Left lobe of liver (tissue), 2 donors: ENCODE measurements at regions not wholly inside any gene's neighbourhood (a gene's known extent, or its start where the extent isn't known, plus 50 kb on each side); places are given as distances from the start of the nearest gene placed in this dataset.

Experiments used
- ATAC-seq: fragments of 200-7000 bp; cut with Tn5 transposase; one replicate; pipeline ENCODE4 v1.9.1; 2020; ENCODE audit warnings: mild to moderate bottlenecking, moderate library complexity
- DNase-seq: peaks from one replicate; pipeline ENCODE4 v3.0.0-alpha.2; 2020; ENCODE audit warnings: low spot score
- donor health status: DM: no; HTN: no; CAD: no; lungs with moderate emphysema.
- donor health status: DM: no; HTN: yes; CAD: no.

- ATAC-seq (no peak), DNase-seq (no peak)
These were observed 1371.8 kb upstream of the PRMT6 start for GRCh38 chr1:105684714-105685113.

- ATAC-seq: no peak
- no peak for DNase-seq
These were observed 1370.4 kb upstream of the PRMT6 start for GRCh38 chr1:105686026-105686425.

- DNase-seq (no peak), ATAC-seq (no peak)
These were observed 1369.4 kb upstream of the PRMT6 start for GRCh38 chr1:105686874-105687690.

- ATAC-seq (no peak), DNase-seq (no peak)
These were observed 1355.8 kb upstream of the PRMT6 start for GRCh38 chr1:105700723-105701122.

- DNase-seq (no peak), ATAC-seq (no peak)
These were observed 1332.2 kb upstream of the PRMT6 start for GRCh38 chr1:105724286-105724685.

GRCh38 chr1:105730701-105731100, 1325.8 kb upstream of the PRMT6 start:
- ATAC-seq: no peak

GRCh38 chr1:105736349-105736748, 1320.1 kb upstream of the PRMT6 start:
- ATAC-seq (no peak), DNase-seq (no peak)

More at GRCh38 chr1:105730701-105731100, 1325.8 kb upstream of the PRMT6 start:
- no peak for DNase-seq

GRCh38 chr1:105779727-105780126, 1276.7 kb upstream of the PRMT6 start:
- ATAC-seq (no peak), DNase-seq (no peak)

GRCh38 chr1:105785021-105785420, 1271.5 kb upstream of the PRMT6 start:
- DNase-seq: no peak

GRCh38 chr1:105793536-105794146, 1262.8 kb upstream of the PRMT6 start:
- DNase-seq: no peak
- peak; percentile 72 for ATAC-seq

More at GRCh38 chr1:105785021-105785420, 1271.5 kb upstream of the PRMT6 start:
- ATAC-seq: no peak

GRCh38 chr1:105795741-105796140, 1260.7 kb upstream of the PRMT6 start:
- ATAC-seq: no peak
- DNase-seq: no peak

GRCh38 chr1:105830571-105831146, 1225.8 kb upstream of the PRMT6 start:
- no peak for ATAC-seq
- DNase-seq: no peak

GRCh38 chr1:105838071-105838470, 1218.4 kb upstream of the PRMT6 start:
- DNase-seq (no peak), ATAC-seq (no peak)

GRCh38 chr1:105865546-105865945, 1190.9 kb upstream of the PRMT6 start:
- DNase-seq (no peak), ATAC-seq (no peak)

GRCh38 chr1:105872817-105873216, 1183.7 kb upstream of the PRMT6 start:
- ATAC-seq (no peak), DNase-seq (no peak)

GRCh38 chr1:105874621-105875020, 1181.9 kb upstream of the PRMT6 start:
- DNase-seq (no peak), ATAC-seq (no peak)

- no peak for ATAC-seq
- DNase-seq: no peak
These were observed 1170.2 kb upstream of the PRMT6 start for GRCh38 chr1:105886309-105886708.

- DNase-seq: no peak
- no peak for ATAC-seq
These were observed 1165.2 kb upstream of the PRMT6 start for GRCh38 chr1:105891308-105891707.

- DNase-seq (no peak), ATAC-seq (no peak)
These were observed 1162.5 kb upstream of the PRMT6 start for GRCh38 chr1:105894006-105894405.

GRCh38 chr1:105909811-105910210, 1146.7 kb upstream of the PRMT6 start:
- no peak for ATAC-seq
- no peak for DNase-seq

GRCh38 chr1:105914403-105914802, 1142.1 kb upstream of the PRMT6 start:
- peak; percentile 88 for ATAC-seq
- DNase-seq: peak; percentile 50

GRCh38 chr1:105934806-105935205, 1121.7 kb upstream of the PRMT6 start:
- no peak for ATAC-seq
- DNase-seq: no peak
